Astrocyte (in vitro differentiated cells and primary cell): ENCODE measurements at regions not wholly inside any gene's neighbourhood (a gene's known extent, or its start where the extent isn't known, plus 50 kb on each side); places are given as distances from the start of the nearest gene placed in this dataset.
A peak's percentile ranks its signal among the peaks of the same experiment; 100 is the strongest.
"Not testable (repeated sequence)": the region's sequence is repeated elsewhere in the genome, so short reads cannot be mapped to it uniquely, and the experiment has no call there.

Experiments used
- DNase-seq: peaks from one replicate; pipeline ENCODE4 v3.0.0-alpha.2; 2010; ENCODE audit warnings: low read depth
- FAIRE-seq: peaks from 2 replicates; lab custom pipeline; 2011; peaks lifted over from hg19 to GRCh38; lab: Jason Lieb, UNC
- H2AFZ ChIP-seq: 2 replicates; pipeline ENCODE4 v1.6.0; 2012; ENCODE audit warnings: low read depth, low read length, inconsistent platforms
- H3K27ac ChIP-seq: 2 replicates; pipeline ENCODE4 v1.5.1; 2011; ENCODE audit warnings: low read depth, low read length, inconsistent platforms
- H3K27me3 ChIP-seq: 2 replicates; pipeline ENCODE4 v1.6.0; 2011; ENCODE audit warnings: low read length, inconsistent platforms; ENCODE audit not compliant: insufficient read depth
- H3K36me3 ChIP-seq: 2 replicates; pipeline ENCODE4 v1.5.1; 2011; ENCODE audit warnings: low read length, inconsistent platforms; ENCODE audit not compliant: insufficient read depth
- H3K4me1 ChIP-seq: 2 replicates; pipeline ENCODE4 v1.5.1; 2011; ENCODE audit warnings: low read length, inconsistent platforms; ENCODE audit not compliant: insufficient read depth
- H3K4me2 ChIP-seq: 2 replicates; pipeline ENCODE4 v1.6.0; 2012; ENCODE audit warnings: low read length, inconsistent platforms
- H3K4me3 ChIP-seq: 2 replicates; pipeline ENCODE4 v1.5.1; 2011; ENCODE audit warnings: low read depth, mild to moderate bottlenecking, low read length, inconsistent platforms; ENCODE audit not compliant: insufficient read depth
- H3K79me2 ChIP-seq: 2 replicates; pipeline ENCODE4 v1.6.0; 2012; ENCODE audit warnings: mild to moderate bottlenecking, low read length, inconsistent platforms; ENCODE audit not compliant: insufficient read depth
- H3K9ac ChIP-seq: 2 replicates; pipeline ENCODE4 v1.6.0; 2012; ENCODE audit warnings: mild to moderate bottlenecking, low read length, inconsistent platforms
- H3K9me3 ChIP-seq: 2 replicates; pipeline ENCODE4 v1.5.1; 2012; ENCODE audit warnings: low read depth, mild to moderate bottlenecking, low read length, inconsistent platforms; ENCODE audit not compliant: insufficient read depth
- H4K20me1 ChIP-seq: 2 replicates; pipeline ENCODE4 v1.6.0; 2012; ENCODE audit warnings: low read length, inconsistent platforms; ENCODE audit not compliant: insufficient read depth
- H3K27ac Mint-ChIP-seq: one replicate; pipeline ENCODE4 v1.8.0; 2021; ENCODE audit warnings: mild to moderate bottlenecking, mixed read lengths; ENCODE audit not compliant: unreplicated experiment
- H3K27me3 Mint-ChIP-seq: one replicate; pipeline ENCODE4 v1.8.0; 2021; ENCODE audit warnings: low read depth, mixed read lengths; ENCODE audit not compliant: unreplicated experiment
- H3K36me3 Mint-ChIP-seq: one replicate; pipeline ENCODE4 v1.8.0; 2021; ENCODE audit warnings: low read depth, mixed read lengths; ENCODE audit not compliant: unreplicated experiment
- H3K4me1 Mint-ChIP-seq: one replicate; pipeline ENCODE4 v1.8.0; 2021; ENCODE audit warnings: low read depth, mixed read lengths; ENCODE audit not compliant: unreplicated experiment
- H3K4me3 Mint-ChIP-seq: one replicate; pipeline ENCODE4 v1.8.0; 2021; ENCODE audit warnings: mild to moderate bottlenecking, moderate library complexity, mixed read lengths; ENCODE audit not compliant: unreplicated experiment
- H3K9me3 Mint-ChIP-seq: one replicate; pipeline ENCODE4 v1.8.0; 2021; ENCODE audit warnings: mild to moderate bottlenecking, mixed read lengths; ENCODE audit not compliant: unreplicated experiment
- CTCF ChIP-seq: IDR thresholded peaks from 2 replicates; pipeline ENCODE4 v1.5.1; 2011; ENCODE audit warnings: low read depth, mild to moderate bottlenecking, inconsistent platforms, low read length, moderate library complexity; ENCODE audit not compliant: insufficient read depth
- EZH2 ChIP-seq: IDR thresholded peaks from 2 replicates; pipeline ENCODE4 v1.6.1; 2012; ENCODE audit warnings: mild to moderate bottlenecking, low read length, inconsistent platforms; ENCODE audit not compliant: insufficient read depth

DNA sequence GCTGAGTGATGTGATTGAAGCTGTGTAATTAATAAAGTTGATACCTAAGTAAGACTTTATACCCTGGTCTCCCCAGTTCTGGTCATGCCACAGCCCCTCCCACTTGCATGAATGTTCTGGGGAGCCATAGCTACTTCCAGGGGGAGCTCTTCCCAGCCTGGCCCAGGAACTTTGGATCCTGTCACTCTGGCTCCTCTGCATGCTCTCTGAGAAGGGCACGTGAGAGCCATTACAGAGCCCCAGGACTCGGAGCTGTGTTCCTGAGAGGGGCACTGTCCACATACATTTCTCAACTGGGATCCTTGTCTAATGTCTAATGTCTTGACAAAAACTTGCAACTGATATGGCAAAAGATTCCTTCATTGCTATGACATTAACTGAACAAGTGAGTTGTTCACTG, 173.9 kb upstream of the NPY start:
- no peaks in the 10 kb centered on the region for H3K36me3 Mint-ChIP-seq

GRCh38 chr7:24113506-24113905, 170.5 kb upstream of the NPY start:
- Mint-ChIP-seq H3K9me3 (peaks cover 1% of the 10 kb centered on the region), H3K27ac (no peak overlapping the region), H3K27me3 (peaks cover 15% of the 10 kb centered on the region), H3K4me1 (peaks cover 10% of the 10 kb centered on the region), H3K4me3 (no peak overlapping the region), H3K36me3 (no peaks in the 10 kb centered on the region)
- Histone ChIP-seq H3K27me3 (no peaks in the 10 kb centered on the region), H3K4me2 (no peak overlapping the region), H3K4me3 (no peak overlapping the region), H3K9me3 (no peaks in the 10 kb centered on the region), H4K20me1 (no peaks in the 10 kb centered on the region), H3K9ac (no peak overlapping the region), H3K79me2 (no peaks in the 10 kb centered on the region), H3K27ac (no peak overlapping the region), H3K36me3 (no peaks in the 10 kb centered on the region), H2AFZ (no peak overlapping the region), H3K4me1 (no peaks in the 10 kb centered on the region)
- DNase-seq (no peak), FAIRE-seq (no peak)
- TF ChIP-seq CTCF (no peak), EZH2 (no peak)

More for the DNA sequence above, 173.9 kb upstream of the NPY start:
- Histone ChIP-seq H3K36me3 (no peaks in the 10 kb centered on the region), H3K27ac (no peak overlapping the region), H3K9ac (no peak overlapping the region), H3K79me2 (no peaks in the 10 kb centered on the region), H3K4me2 (no peak overlapping the region), H3K27me3 (no peaks in the 10 kb centered on the region), H2AFZ (no peak overlapping the region), H4K20me1 (no peaks in the 10 kb centered on the region), H3K9me3 (no peaks in the 10 kb centered on the region), H3K4me1 (no peaks in the 10 kb centered on the region), H3K4me3 (no peak overlapping the region)
- DNase-seq: no peak
- H3K27ac Mint-ChIP-seq: no peak overlapping the region
- H3K9me3 Mint-ChIP-seq: peaks cover 1% of the 10 kb centered on the region
- TF ChIP-seq EZH2: no peak
- no peak for TF ChIP-seq CTCF
- no peaks in the 10 kb centered on the region for H3K4me1 Mint-ChIP-seq
- peaks cover 16% of the 10 kb centered on the region for H3K27me3 Mint-ChIP-seq
- no peak overlapping the region for H3K4me3 Mint-ChIP-seq
- FAIRE-seq: no peak

DNA sequence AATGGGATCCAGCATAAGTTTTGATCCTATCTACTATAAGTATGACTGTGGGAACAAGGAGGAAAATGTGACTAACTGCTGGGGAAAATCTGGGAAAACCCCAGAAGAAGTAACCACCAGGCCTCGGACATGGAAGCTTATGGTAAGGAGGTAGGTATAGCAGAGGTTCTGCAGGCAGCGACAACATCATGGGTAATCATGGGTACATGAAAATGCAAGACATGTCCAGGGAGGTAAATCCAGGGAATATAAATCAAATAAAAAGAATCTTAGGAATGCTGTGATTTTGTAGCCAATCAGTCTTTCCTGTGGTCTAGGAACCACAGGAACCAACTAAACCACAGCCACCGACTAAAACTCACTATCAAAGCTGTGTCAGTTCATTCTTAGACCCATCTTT, 168.3 kb upstream of the NPY start:
- Histone ChIP-seq H3K36me3 (no peaks in the 10 kb centered on the region), H3K9me3 (no peaks in the 10 kb centered on the region), H3K27ac (no peak overlapping the region), H3K4me3 (no peak overlapping the region), H2AFZ (no peak overlapping the region), H4K20me1 (no peaks in the 10 kb centered on the region), H3K79me2 (no peaks in the 10 kb centered on the region), H3K27me3 (no peaks in the 10 kb centered on the region), H3K4me2 (no peak overlapping the region), H3K9ac (no peak overlapping the region), H3K4me1 (no peaks in the 10 kb centered on the region)
- Mint-ChIP-seq H3K36me3 (no peaks in the 10 kb centered on the region), H3K4me1 (peaks cover 10% of the 10 kb centered on the region), H3K4me3 (no peak overlapping the region), H3K27me3 (peaks cover 16% of the 10 kb centered on the region), H3K27ac (no peak overlapping the region), H3K9me3 (peaks cover 1% of the 10 kb centered on the region)
- DNase-seq: peak; percentile 10
- FAIRE-seq: no peak
- TF ChIP-seq CTCF (no peak), EZH2 (no peak)

DNA sequence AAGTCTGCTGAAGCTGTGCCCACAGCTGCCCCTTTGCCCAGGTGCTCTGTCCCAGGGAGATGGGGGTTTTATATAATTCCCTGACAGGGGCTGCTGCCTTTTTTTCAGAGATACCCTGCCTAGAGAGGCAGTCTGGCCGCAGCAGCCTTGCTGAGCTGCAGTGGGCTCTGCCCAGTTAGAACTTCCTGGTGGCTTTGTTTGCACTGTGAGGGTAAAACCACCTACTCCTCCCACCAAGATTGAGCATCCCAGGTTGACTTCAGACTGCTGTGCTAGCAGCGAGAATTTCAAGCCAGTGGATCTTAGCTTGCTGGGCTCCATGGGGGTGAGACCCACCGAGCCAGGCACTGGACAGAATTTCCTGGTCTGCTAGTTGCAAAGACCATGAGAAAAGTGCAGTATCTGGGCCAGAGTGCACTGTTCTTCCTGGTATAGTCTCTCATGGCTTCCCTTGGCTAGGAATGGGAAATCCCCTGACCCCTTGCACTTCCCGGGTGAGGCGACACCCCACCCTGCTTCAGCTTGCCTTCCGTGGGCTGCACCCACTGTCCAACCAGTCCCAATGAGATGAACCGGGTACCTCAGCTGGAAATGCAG, 166.0 kb upstream of the NPY start:
- not testable (repeated sequence) for H3K4me3 ChIP-seq, H2AFZ ChIP-seq, H3K9me3 Mint-ChIP-seq, H3K9me3 ChIP-seq, H3K4me3 Mint-ChIP-seq, H4K20me1 ChIP-seq, H3K4me1 Mint-ChIP-seq, H3K36me3 ChIP-seq, H3K27ac ChIP-seq, H3K36me3 Mint-ChIP-seq, H3K27me3 ChIP-seq, H3K27ac Mint-ChIP-seq, DNase-seq, H3K9ac ChIP-seq, H3K4me1 ChIP-seq, FAIRE-seq, H3K79me2 ChIP-seq, H3K4me2 ChIP-seq
- H3K27me3 Mint-ChIP-seq: peaks cover 10% of the 10 kb centered on the region
